GM12865 (cell line): ENCODE measurements at regions not wholly inside any gene's neighbourhood (a gene's known extent, or its start where the extent isn't known, plus 50 kb on each side); places are given as distances from the start of the nearest gene placed in this dataset.

Experiments
- DNase-seq: peaks from one replicate; pipeline ENCODE4 v3.0.0; 2010; ENCODE audit warnings: low read depth
- H3K4me3 ChIP-seq: 2 replicates; pipeline ENCODE4 v1.5.1; 2011; ENCODE audit warnings: mild to moderate bottlenecking, low read depth, low read length, control low read depth
- CTCF ChIP-seq: IDR thresholded peaks from 2 replicates; pipeline ENCODE4 v1.5.1; 2011; ENCODE audit warnings: low read length, control low read depth, low read depth, inconsistent platforms; ENCODE audit not compliant: insufficient read depth; ENCODE audit errors: missing control alignments

- DNase-seq: no peak
- no peak for TF ChIP-seq CTCF
- H3K4me3 ChIP-seq: no peak overlapping the region
These were observed 191.7 kb upstream of the ZC3H15 start for GRCh38 chr2:186294248-186294888.

- H3K4me3 ChIP-seq: no peak overlapping the region
- DNase-seq: no peak
- no peak for TF ChIP-seq CTCF
These were observed 186.4 kb upstream of the ZC3H15 start for GRCh38 chr2:186299610-186300009.

- H3K4me3 ChIP-seq: no peak overlapping the region
- no peak for TF ChIP-seq CTCF
- DNase-seq: no peak
These were observed 183.8 kb upstream of the ZC3H15 start for GRCh38 chr2:186302263-186302662.

GRCh38 chr2:186303091-186303490 lies 183.0 kb upstream of the ZC3H15 start:
- H3K4me3 ChIP-seq: no peak overlapping the region
- DNase-seq: no peak
- no peak for TF ChIP-seq CTCF

- no peak overlapping the region for H3K4me3 ChIP-seq
- no peak for DNase-seq
- TF ChIP-seq CTCF: no peak
These were observed 182.0 kb upstream of the ZC3H15 start for GRCh38 chr2:186304064-186304463.

GRCh38 chr2:186306754-186307153 lies 179.3 kb upstream of the ZC3H15 start:
- TF ChIP-seq CTCF: no peak
- no peak for DNase-seq

GRCh38 chr2:186307871-186308270 lies 178.2 kb upstream of the ZC3H15 start:
- no peak for DNase-seq
- no peak overlapping the region for H3K4me3 ChIP-seq
- TF ChIP-seq CTCF: no peak

More at GRCh38 chr2:186306754-186307153, 179.3 kb upstream of the ZC3H15 start:
- H3K4me3 ChIP-seq: no peak overlapping the region
